Upper lobe of right lung (tissue), 1 donor: ENCODE measurements at regions not wholly inside any gene's neighbourhood (a gene's known extent, or its start where the extent isn't known, plus 50 kb on each side); places are given as distances from the start of the nearest gene placed in this dataset.

Source experiments
- ATAC-seq: fragments of 200-7000 bp; cut with Tn5 transposase; one replicate; pipeline ENCODE4 v1.9.1; 2020; ENCODE audit warnings: mild to moderate bottlenecking, moderate library complexity
- DNase-seq: peaks from one replicate; pipeline ENCODE4 v3.0.0-alpha.2; 2020
- H3K27ac ChIP-seq: fragments of 200-600 bp; one replicate; pipeline ENCODE4 v1.8.0; 2022
- H3K27me3 ChIP-seq: fragments of 200-600 bp; one replicate; pipeline ENCODE4 v1.8.0; 2022; ENCODE audit warnings: mild to moderate bottlenecking
- H3K36me3 ChIP-seq: fragments of 200-600 bp; one replicate; pipeline ENCODE4 v1.8.0; 2022
- H3K4me1 ChIP-seq: fragments of 200-600 bp; one replicate; pipeline ENCODE4 v1.8.0; 2022
- H3K4me3 ChIP-seq: fragments of 200-600 bp; one replicate; pipeline ENCODE4 v1.8.0; 2022; ENCODE audit warnings: mild to moderate bottlenecking
- H3K9me3 ChIP-seq: fragments of 200-600 bp; one replicate; pipeline ENCODE4 v1.8.0; 2022
- intact Hi-C: fragments of 100-400 bp; cut with DNase I; formaldehyde crosslinking; loops from one replicate; pipeline ENCODE4 v1.11.0; 2022
- TF ChIP-seq, protein P1 (sequence below): fragments of 200-600 bp; IDR thresholded peaks from one replicate; pipeline ENCODE4 v1.8.0; 2022; ENCODE audit warnings: antibody characterized with exemption
- donor health status: DM: no; HTN: yes; CAD: no; lungs with severe emphysema.

DNA sequence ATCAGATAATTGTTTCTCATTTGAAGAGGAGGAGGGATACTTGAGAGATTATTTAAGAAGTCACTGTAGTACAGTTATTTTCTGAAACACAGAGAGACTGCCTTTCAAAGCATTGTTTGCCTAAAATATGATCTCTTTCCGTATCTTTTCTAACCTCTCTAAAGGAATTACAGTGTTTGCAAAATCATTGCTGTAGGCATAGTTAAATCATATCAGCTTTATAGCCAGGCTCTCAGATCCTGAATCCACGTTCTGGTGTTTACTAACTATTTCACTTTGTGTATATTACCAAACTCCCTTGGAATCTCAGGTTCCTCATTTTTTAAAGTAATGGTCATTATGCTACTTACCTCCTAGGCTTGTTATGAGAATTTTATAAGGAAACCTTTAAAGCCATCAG, 1151.6 kb upstream of the CDH9 start:
- Histone ChIP-seq H3K4me3 (no peak overlapping the region), H3K27me3 (no peaks in the 10 kb centered on the region), H3K4me1 (no peaks in the 10 kb centered on the region), H3K27ac (no peak overlapping the region), H3K36me3 (no peaks in the 10 kb centered on the region), H3K9me3 (no peaks in the 10 kb centered on the region)
- DNase-seq (no peak), ATAC-seq (no peak)
- TF ChIP-seq, protein P1, sequence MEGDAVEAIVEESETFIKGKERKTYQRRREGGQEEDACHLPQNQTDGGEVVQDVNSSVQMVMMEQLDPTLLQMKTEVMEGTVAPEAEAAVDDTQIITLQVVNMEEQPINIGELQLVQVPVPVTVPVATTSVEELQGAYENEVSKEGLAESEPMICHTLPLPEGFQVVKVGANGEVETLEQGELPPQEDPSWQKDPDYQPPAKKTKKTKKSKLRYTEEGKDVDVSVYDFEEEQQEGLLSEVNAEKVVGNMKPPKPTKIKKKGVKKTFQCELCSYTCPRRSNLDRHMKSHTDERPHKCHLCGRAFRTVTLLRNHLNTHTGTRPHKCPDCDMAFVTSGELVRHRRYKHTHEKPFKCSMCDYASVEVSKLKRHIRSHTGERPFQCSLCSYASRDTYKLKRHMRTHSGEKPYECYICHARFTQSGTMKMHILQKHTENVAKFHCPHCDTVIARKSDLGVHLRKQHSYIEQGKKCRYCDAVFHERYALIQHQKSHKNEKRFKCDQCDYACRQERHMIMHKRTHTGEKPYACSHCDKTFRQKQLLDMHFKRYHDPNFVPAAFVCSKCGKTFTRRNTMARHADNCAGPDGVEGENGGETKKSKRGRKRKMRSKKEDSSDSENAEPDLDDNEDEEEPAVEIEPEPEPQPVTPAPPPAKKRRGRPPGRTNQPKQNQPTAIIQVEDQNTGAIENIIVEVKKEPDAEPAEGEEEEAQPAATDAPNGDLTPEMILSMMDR, result no peak
- intact Hi-C loops, result no loop called here

DNA sequence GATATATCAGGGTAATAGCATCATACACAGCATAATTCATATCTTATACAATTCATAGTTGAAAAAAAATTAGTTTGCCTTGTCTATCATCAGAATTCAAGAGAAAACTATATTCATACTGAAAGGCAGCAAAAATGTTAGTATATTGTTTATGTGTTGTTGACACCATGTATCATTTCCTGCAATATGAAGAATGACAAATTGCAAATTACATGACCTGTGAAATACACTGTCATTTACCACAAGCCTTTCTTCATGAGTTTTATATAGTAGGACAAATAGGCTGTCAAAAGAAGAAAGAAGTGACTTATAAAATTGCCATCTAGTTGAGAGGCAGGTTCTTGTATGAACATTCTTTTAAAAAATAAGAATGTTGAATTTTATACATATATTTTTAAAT, 1136.3 kb upstream of the CDH9 start:
- TF ChIP-seq, protein P1, result no peak
- Histone ChIP-seq H3K27me3 (no peaks in the 10 kb centered on the region), H3K4me1 (no peaks in the 10 kb centered on the region), H3K4me3 (no peak overlapping the region), H3K27ac (no peak overlapping the region), H3K9me3 (no peaks in the 10 kb centered on the region), H3K36me3 (no peaks in the 10 kb centered on the region)
- intact Hi-C loops, result no loop called here
- DNase-seq (no peak), ATAC-seq (no peak)

DNA sequence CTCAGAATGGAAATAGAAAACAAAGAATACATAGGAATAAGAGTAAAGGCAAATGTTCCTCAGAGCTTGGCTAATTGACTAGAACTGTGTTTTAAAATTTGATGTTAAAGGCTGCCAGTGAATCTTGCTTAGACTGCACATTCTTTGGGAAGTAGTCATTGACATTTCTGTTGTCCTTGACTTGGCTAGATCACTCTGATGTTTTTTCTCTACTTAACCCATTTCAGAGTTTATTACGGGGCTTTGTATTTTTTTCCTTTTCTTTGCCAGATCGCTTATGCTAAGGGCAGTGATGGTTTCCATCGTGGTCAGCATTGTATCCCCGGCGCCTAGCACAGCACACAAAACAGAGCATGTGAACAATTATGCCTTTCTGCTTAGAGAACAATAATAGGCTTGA, 1126.7 kb upstream of the CDH9 start:
- Histone ChIP-seq H3K4me3 (no peak overlapping the region), H3K36me3 (no peaks in the 10 kb centered on the region), H3K4me1 (no peaks in the 10 kb centered on the region), H3K9me3 (no peaks in the 10 kb centered on the region), H3K27ac (no peak overlapping the region), H3K27me3 (no peaks in the 10 kb centered on the region)
- intact Hi-C loops, result no loop called here
- TF ChIP-seq, protein P1, result no peak
- ATAC-seq (no peak), DNase-seq (no peak)

DNA sequence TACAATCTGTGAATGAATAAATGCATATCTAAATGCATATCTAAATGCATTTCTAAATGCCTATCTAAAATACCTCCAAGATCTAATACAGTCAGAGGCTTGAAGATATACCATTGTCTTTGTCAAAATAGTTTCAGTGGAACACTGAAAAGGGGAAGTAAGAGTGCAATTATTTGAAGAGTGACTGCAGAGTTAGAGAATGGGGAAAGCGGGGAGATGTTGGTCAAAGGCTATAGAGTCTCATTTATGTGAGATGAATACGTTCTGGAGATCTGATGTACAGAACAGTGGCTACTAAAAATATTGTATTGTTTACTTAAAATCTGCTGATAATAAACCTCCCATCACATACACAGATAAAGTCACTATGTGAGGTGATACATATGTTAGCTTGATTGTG, 1126.2 kb upstream of the CDH9 start:
- no peak overlapping the region for H3K27ac ChIP-seq
- H3K4me3 ChIP-seq, result no peak overlapping the region
- H3K27me3 ChIP-seq, result no peaks in the 10 kb centered on the region
- intact Hi-C loops, result no loop called here
- no peaks in the 10 kb centered on the region for H3K36me3 ChIP-seq
- no peaks in the 10 kb centered on the region for H3K4me1 ChIP-seq
- ATAC-seq (no peak), DNase-seq (no peak)
- H3K9me3 ChIP-seq, result no peaks in the 10 kb centered on the region
- TF ChIP-seq, protein P1, result no peak

DNA sequence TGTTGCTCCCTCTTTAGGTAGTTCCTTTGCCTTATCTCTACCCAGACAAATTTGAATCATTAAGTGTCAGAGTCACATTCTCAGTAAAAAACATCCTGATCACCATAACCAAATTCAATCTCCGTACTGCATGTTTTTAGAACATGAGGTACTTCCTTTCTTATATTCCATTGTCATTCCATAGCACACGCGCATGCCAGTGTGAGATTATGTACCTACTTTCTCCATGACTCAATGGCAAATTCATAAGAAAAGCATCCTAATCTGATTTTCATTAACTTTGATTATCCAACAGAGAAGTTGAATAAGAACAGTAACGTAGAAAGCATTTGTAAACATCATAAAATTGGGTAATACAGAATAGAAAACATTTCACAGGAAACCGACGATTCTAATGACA, 1118.6 kb upstream of the CDH9 start:
- ATAC-seq, result no peak
- no peak overlapping the region for H3K4me3 ChIP-seq
- H3K27ac ChIP-seq, result no peak overlapping the region
- no peak for DNase-seq
- no peaks in the 10 kb centered on the region for H3K4me1 ChIP-seq
- H3K36me3 ChIP-seq, result no peaks in the 10 kb centered on the region
- no peaks in the 10 kb centered on the region for H3K27me3 ChIP-seq
- TF ChIP-seq, protein P1, result no peak
- no peaks in the 10 kb centered on the region for H3K9me3 ChIP-seq
- intact Hi-C loops, result no loop called here

DNA sequence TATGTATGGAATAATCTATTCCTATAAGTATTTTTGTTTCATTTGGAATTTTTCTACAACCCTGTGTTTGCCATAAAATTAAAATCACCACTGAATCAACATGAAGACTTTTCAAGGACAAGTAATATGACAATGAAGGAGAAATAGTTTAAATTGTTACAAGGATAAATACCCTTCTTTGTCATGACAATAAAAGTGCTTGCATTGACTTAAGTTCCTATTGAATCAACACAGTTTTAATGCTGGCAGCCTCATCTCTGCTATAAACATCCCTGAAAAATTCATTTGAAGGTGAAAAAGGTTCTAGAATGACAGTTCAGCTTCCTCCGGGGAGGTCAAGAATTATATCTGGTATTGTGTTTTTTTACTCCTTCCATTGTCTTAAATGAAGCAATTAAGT, 1105.1 kb upstream of the CDH9 start:
- ATAC-seq, result no peak
- DNase-seq, result no peak
- H3K27ac ChIP-seq, result no peak overlapping the region
- H3K27me3 ChIP-seq, result no peaks in the 10 kb centered on the region
- H3K4me3 ChIP-seq, result no peak overlapping the region
- intact Hi-C loops, result no loop called here
- H3K36me3 ChIP-seq, result no peaks in the 10 kb centered on the region
- H3K9me3 ChIP-seq, result no peaks in the 10 kb centered on the region
- TF ChIP-seq, protein P1, result no peak
- no peaks in the 10 kb centered on the region for H3K4me1 ChIP-seq
